ENCODE measurements at regions not wholly inside any gene's neighbourhood (a gene's known extent, or its start where the extent isn't known, plus 50 kb on each side); places are given as distances from the start of the nearest gene placed in this dataset.

GRCh38 chr6:8905757-8906156, 470.4 kb upstream of the SLC35B3 start:
- DNase-seq (ENCODE audit: extremely low read depth, low read depth): no peak
- no peak overlapping the region for H3K4me3 ChIP-seq (replicated peaks; ENCODE audit: low read depth, low read length)
- TF ChIP-seq CTCF (IDR thresholded peaks at IDR 0.05; ENCODE audit: low read depth, low read length, missing control alignments): no peak

GRCh38 chr6:8904754-8905153, 469.4 kb upstream of the SLC35B3 start:
- DNase-seq (ENCODE audit: extremely low read depth, low read depth): no peak
- H3K4me3 ChIP-seq (replicated peaks; ENCODE audit: low read depth, low read length): no peak overlapping the region
- peak; percentile 39 for TF ChIP-seq CTCF (IDR thresholded peaks at IDR 0.05; ENCODE audit: low read depth, low read length, missing control alignments)

GRCh38 chr6:8900056-8900455, 464.7 kb upstream of the SLC35B3 start:
- no peak for DNase-seq (ENCODE audit: extremely low read depth, low read depth)
- no peak for TF ChIP-seq CTCF (IDR thresholded peaks at IDR 0.05; ENCODE audit: low read depth, low read length, missing control alignments)

GRCh38 chr6:8889514-8889913, 454.2 kb upstream of the SLC35B3 start:
- DNase-seq (ENCODE audit: extremely low read depth, low read depth): no peak

More at GRCh38 chr6:8900056-8900455, 464.7 kb upstream of the SLC35B3 start:
- H3K4me3 ChIP-seq (replicated peaks; ENCODE audit: low read depth, low read length): no peak overlapping the region

GRCh38 chr6:8888468-8888867, 453.1 kb upstream of the SLC35B3 start:
- DNase-seq (ENCODE audit: extremely low read depth, low read depth): no peak

More at GRCh38 chr6:8889514-8889913, 454.2 kb upstream of the SLC35B3 start:
- TF ChIP-seq CTCF (IDR thresholded peaks at IDR 0.05; ENCODE audit: low read depth, low read length, missing control alignments): no peak
- H3K4me3 ChIP-seq (replicated peaks; ENCODE audit: low read depth, low read length): no peak overlapping the region

GRCh38 chr6:8881663-8882062, 446.3 kb upstream of the SLC35B3 start:
- DNase-seq (ENCODE audit: extremely low read depth, low read depth): no peak
- no peak overlapping the region for H3K4me3 ChIP-seq (replicated peaks; ENCODE audit: low read depth, low read length)
- TF ChIP-seq CTCF (IDR thresholded peaks at IDR 0.05; ENCODE audit: low read depth, low read length, missing control alignments): no peak

More at GRCh38 chr6:8888468-8888867, 453.1 kb upstream of the SLC35B3 start:
- H3K4me3 ChIP-seq (replicated peaks; ENCODE audit: low read depth, low read length): no peak overlapping the region
- peak; percentile 8 for TF ChIP-seq CTCF (IDR thresholded peaks at IDR 0.05; ENCODE audit: low read depth, low read length, missing control alignments)

- no peak for DNase-seq (ENCODE audit: extremely low read depth, low read depth)
- no peak overlapping the region for H3K4me3 ChIP-seq (replicated peaks; ENCODE audit: low read depth, low read length)
- no peak for TF ChIP-seq CTCF (IDR thresholded peaks at IDR 0.05; ENCODE audit: low read depth, low read length, missing control alignments)
Measured at GRCh38 chr6:8879334-8879733, 444.0 kb upstream of the SLC35B3 start.
